ENCODE measurements at regions not wholly inside any gene's neighbourhood (a gene's known extent, or its start where the extent isn't known, plus 50 kb on each side); places are given as distances from the start of the nearest gene placed in this dataset.
"Not testable (repeated sequence)": the region's sequence is repeated elsewhere in the genome, so short reads cannot be mapped to it uniquely, and the experiment has no call there.

DNA sequence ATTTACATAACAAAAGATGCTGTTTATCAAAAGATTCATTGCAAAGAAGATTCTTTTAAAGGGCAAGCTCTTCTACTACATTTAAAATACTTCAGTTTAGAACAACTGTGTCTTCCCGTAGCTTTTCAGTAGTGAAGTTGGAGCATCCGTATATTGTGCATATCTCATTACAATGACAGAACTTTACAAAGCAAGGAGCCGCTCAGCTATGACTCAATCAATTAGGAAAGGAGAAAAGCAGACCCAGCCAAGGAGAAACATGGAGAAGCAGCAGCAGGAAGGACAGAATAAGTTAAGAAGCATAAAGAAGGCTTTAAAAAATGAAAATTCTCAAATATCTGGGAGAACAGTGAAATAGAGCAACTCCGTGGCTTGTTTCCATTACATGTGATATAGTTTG, 132.6 kb upstream of the SMLR1 start:
- intact Hi-C loops (cut with DNase I): loop anchor here in 1 of 2 donors (5.0 kb wide), 1 partner anchor 372 kb away; no protein-coding TSS in a partner anchor
- ATAC-seq (no peak), DNase-seq (no peak)

- ATAC-seq (no peak), DNase-seq (no peak)
- intact Hi-C loops (cut with DNase I): loop anchor here in 1 of 2 donors (5.0 kb wide), 1 partner anchor 375 kb away; no protein-coding TSS in a partner anchor
Observed at GRCh38 chr6:130696806-130697205, 130.4 kb upstream of the SMLR1 start.

DNA sequence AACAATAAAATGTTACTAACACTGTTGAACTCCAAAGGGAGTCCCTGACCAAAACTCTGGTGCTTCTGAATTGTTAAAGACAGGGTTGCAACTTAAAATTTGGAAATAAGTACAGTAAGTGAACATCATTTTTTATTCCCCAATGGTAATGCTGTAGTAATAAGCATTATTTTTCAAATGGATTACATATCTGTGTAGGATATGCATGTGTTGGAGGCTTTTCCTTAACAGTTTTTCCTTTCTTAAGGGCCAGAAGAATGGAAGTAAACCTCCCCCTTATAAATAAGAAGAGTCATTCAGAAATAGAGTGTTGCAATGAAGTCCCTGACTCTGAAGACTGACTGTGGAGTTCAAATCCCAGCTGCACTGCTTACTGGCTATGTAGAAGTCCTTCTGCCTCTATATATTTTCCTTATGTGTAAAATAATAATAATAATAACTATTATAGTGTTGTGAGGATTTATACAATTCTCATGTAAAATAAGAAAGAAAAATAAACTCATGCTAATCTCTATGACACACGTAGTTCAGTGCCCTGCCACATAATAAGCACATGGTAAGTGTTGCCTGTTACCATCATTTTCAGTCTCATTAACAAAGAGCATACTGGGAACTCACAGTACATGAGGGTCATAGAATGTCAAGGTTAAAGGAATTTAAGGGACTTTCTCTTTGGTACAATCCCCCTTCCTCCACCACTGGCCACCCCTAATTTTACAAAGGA, 129.8 kb upstream of the SMLR1 start:
- DNase-seq: no peak
- peak; percentile 27 to 30 for ATAC-seq
- intact Hi-C loops (cut with DNase I): loop anchor here in 1 of 2 donors (5.0 kb wide), 1 partner anchor 375 kb away; no protein-coding TSS in a partner anchor

DNA sequence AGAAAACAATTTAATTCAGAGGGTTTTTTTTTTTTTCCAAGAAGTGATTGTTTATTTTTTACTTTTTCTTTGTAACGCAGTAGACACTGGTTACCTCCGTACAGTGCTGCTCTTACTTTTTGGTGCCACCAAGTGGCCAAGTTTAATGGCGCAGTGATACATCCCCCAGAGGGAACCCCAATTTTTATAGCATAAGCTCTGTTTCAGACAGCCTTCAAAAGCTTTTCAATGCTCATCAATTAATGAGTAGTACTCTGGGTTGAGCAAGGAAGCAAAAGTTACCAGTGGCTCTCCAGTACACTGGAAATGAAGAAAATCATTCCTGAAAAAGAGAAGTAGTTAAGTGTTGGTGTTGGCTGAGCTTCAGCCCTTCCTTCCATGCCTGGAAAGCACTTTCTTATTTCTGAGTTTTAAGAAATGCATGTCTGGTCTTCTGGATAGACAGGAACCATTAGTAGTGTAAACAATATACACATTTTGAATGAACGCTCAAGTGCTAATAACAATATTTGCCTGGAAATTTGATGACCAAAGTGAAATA, 129.1 kb upstream of the SMLR1 start:
- DNase-seq: peak; percentile 26
- ATAC-seq: peak; percentile 72 to 77
- intact Hi-C loops (cut with DNase I): loop anchor here in 1 of 2 donors (5.0 kb wide), 1 partner anchor 376 kb away; no protein-coding TSS in a partner anchor

GRCh38 chr6:130699742-130700141, 127.5 kb upstream of the SMLR1 start:
- ATAC-seq (no peak), DNase-seq (no peak)
- intact Hi-C loops (cut with DNase I): loop anchor here in 1 of 2 donors (5.0 kb wide), 1 partner anchor 377 kb away; no protein-coding TSS in a partner anchor

DNA sequence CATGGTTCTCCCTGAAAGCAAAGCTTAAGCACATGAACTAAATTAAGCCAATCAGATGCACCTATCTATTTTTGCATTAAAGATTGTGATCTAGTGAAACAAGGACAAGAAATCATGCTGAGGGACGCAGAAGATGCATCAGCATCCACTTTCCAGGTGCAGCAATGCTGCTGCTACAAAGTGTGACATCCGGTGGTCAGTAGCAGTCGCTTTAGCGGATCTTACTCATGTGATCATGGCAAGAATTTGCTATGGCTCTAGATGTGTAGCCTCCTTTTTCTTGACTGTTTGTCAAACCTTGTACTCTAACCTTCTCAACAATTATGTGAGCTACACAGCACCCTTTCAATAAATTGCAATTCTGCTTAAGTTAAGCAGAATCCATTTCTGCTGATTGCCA, 126.8 kb upstream of the SMLR1 start:
- intact Hi-C loops (cut with DNase I): no loop called here
- DNase-seq (no peak), ATAC-seq (no peak)

DNA sequence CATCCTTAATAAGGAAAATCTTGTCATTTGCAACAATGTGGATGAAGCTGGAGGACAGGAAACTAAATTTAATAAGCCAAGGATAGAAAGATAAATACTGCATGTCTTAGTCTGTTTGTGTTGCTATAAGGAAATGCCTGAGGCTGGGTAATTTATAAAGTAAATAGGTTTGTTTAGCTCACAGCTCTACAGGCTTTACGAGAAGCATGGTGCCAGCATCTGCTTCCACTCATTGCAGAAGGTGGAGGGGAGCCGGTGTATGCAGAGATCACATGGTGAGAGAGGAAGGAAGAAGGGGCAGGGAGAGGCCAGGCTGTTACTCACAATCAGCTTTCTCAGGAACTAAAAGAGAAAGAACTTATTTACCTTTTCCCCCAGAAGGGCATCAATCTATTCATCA, 118.9 kb upstream of the SMLR1 start:
- no peak for ATAC-seq
- intact Hi-C loops (cut with DNase I): no loop called here

GRCh38 chr6:130711641-130712040, 115.6 kb upstream of the SMLR1 start:
- ATAC-seq; DNase-seq; intact Hi-C loops (cut with DNase I): not testable (repeated sequence)

More for the DNA sequence above, 118.9 kb upstream of the SMLR1 start:
- DNase-seq: no peak

DNA sequence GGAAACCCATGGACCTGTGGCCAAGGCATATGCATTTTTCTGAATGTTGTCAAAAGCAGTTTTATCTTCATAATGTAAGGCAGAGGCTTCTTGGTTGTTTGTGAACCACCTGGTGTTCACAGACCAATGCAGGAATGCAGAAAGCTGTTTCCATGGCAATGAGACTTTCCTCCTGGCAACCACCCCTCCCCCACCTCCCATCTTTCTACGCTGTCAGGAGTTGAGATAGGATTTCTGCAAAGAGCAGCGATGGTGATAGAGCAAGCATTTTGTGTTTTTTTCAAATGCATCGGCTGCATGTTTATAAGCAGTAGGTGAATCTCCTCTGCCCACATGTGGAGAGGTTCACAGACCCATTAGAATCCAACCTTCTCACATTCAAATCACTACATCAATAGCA, 114.1 kb upstream of the SMLR1 start:
- intact Hi-C loops (cut with DNase I): no loop called here
- DNase-seq: no peak
- ATAC-seq: no peak

DNA sequence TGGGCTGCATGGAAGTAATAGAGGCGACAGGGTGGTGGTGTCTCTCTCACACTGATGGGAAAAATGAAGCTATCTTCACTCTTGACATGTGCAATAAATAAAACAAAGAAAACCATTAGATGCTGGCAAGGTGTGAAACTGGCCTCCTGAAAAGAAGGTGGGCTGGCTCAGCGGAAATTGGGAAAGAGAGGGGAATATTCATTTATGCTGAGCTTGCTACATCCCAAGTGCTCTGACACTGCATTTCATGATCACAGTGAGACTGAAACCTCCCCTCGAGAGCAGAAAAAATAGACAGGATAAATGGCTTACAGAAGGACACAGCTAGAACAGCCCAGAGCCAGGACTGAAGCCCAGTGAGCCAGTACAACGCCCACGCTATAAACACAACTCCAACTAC, 112.1 kb upstream of the SMLR1 start:
- intact Hi-C loops (cut with DNase I): no loop called here
- DNase-seq (no peak), ATAC-seq (no peak)

- no peak for DNase-seq
- intact Hi-C loops (cut with DNase I): no loop called here
- ATAC-seq: no peak
Observed at GRCh38 chr6:130716466-130716865, 110.7 kb upstream of the SMLR1 start.

- intact Hi-C loops (cut with DNase I): no loop called here
- DNase-seq: no peak
- no peak for ATAC-seq
Observed at GRCh38 chr6:130717657-130718056, 109.5 kb upstream of the SMLR1 start.

GRCh38 chr6:130720076-130720715, 107.0 kb upstream of the SMLR1 start:
- DNase-seq: no peak
- intact Hi-C loops (cut with DNase I): no loop called here
- ATAC-seq: peak in 1 of 2 donors; percentile 47

DNA sequence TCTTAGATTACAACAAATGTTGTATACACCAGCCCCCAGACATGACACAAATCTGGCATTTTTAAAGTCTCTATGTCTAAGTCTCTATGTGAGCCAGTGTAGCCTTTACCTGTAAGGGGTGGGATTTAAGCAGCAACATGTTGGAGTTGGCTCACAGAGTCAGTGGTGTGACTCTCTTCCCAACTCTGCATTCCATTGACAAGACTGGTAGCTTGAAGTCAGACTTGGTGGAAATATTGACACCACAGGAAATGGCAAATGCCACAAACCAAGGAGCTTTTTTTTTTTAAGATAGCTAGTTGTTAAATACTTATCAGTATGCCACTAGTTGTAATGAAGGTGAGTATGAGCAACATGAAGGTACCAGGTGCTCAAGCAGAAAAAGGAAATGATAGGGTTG, 103.1 kb upstream of the SMLR1 start:
- no peak for ATAC-seq
- DNase-seq: no peak
- intact Hi-C loops (cut with DNase I): no loop called here

- no peak for ATAC-seq
- intact Hi-C loops (cut with DNase I): no loop called here
- no peak for DNase-seq
Observed at GRCh38 chr6:130725551-130725950, 101.7 kb upstream of the SMLR1 start.

- ATAC-seq; DNase-seq; intact Hi-C loops (cut with DNase I): not testable (repeated sequence)
Observed at GRCh38 chr6:130728064-130728463, 99.1 kb upstream of the SMLR1 start.

- ATAC-seq (no peak), DNase-seq (no peak)
- intact Hi-C loops (cut with DNase I): no loop called here
Observed at GRCh38 chr6:130730600-130730999, 96.6 kb upstream of the SMLR1 start.

GRCh38 chr6:130734161-130734560, 93.0 kb upstream of the SMLR1 start:
- intact Hi-C loops (cut with DNase I): no loop called here

GRCh38 chr6:130740308-130740707, 86.9 kb upstream of the SMLR1 start:
- no peak for ATAC-seq
- intact Hi-C loops (cut with DNase I): no loop called here

More at GRCh38 chr6:130734161-130734560, 93.0 kb upstream of the SMLR1 start:
- DNase-seq (no peak), ATAC-seq (no peak)

DNA sequence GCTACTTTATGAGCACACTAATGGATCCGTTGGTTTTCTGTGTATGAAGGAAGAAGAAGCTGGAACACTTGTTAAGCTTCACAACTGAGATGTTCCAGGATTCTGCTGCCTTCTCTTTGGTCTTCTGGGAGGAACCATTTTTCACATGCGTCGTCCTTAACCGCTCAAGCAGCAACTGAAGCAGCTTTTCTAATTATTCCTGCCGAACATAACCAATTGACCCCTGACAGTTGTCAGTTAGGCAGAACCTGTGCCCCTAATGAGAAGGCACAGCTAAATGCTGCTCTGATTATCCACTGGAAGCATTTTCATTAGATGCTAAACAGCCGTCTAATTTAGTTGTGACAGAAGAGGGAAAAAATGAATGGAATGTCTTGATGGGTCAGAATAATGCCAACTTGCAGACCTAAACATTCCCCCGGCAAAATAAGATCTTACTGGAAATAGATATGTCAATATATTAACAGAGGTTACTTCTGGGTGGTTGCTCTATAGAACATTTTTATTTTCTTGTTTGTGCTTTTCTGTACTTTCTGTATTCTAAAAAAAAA, 85.0 kb upstream of the SMLR1 start:
- intact Hi-C loops (cut with DNase I): no loop called here
- no peak for DNase-seq
- ATAC-seq: no peak

More at GRCh38 chr6:130740308-130740707, 86.9 kb upstream of the SMLR1 start:
- no peak for DNase-seq
